Endodermal cell (in vitro differentiated cells): ENCODE measurements at regions not wholly inside any gene's neighbourhood (a gene's known extent, or its start where the extent isn't known, plus 50 kb on each side); places are given as distances from the start of the nearest gene placed in this dataset.

Source experiments
- DNase-seq: peaks from one replicate; pipeline ENCODE4 v3.0.0-alpha.2; 2017
- H3K27ac ChIP-seq: 2 replicates; pipeline ENCODE4 v1.5.1; 2013; ENCODE audit warnings: mild to moderate bottlenecking, low read depth, low read length, moderate library complexity
- H3K27me3 ChIP-seq: 2 replicates; pipeline ENCODE4 v1.6.1; 2013; ENCODE audit warnings: mild to moderate bottlenecking, low read length, moderate library complexity; ENCODE audit not compliant: insufficient read depth, control insufficient read depth, poor library complexity, severe bottlenecking
- H3K36me3 ChIP-seq: 2 replicates; pipeline ENCODE4 v1.7.0; 2013; ENCODE audit warnings: mild to moderate bottlenecking, low read length, moderate library complexity; ENCODE audit not compliant: control insufficient read depth, insufficient read depth
- H3K4me1 ChIP-seq: one replicate; pipeline ENCODE4 v1.7.0; 2013; ENCODE audit warnings: low read length; ENCODE audit not compliant: control insufficient read depth, insufficient read depth
- H3K4me3 ChIP-seq: 2 replicates; pipeline ENCODE4 v1.5.1; 2013; ENCODE audit warnings: mild to moderate bottlenecking, low read length, moderate library complexity
- H3K9ac ChIP-seq: 2 replicates; pipeline ENCODE4 v1.6.1; 2013; ENCODE audit warnings: mild to moderate bottlenecking, low read length, moderate library complexity; ENCODE audit not compliant: poor library complexity, severe bottlenecking; ENCODE audit errors: extremely low read depth
- H3K9me3 ChIP-seq: 2 replicates; pipeline ENCODE4 v1.6.1; 2013; ENCODE audit warnings: mild to moderate bottlenecking, low read length, moderate library complexity; ENCODE audit not compliant: control insufficient read depth
- H3K27ac Mint-ChIP-seq: 2 replicates; pipeline ENCODE4 v1.8.0; 2020; ENCODE audit warnings: mixed read lengths
- H3K27me3 Mint-ChIP-seq: 2 replicates; pipeline ENCODE4 v1.8.0; 2021; ENCODE audit warnings: mild to moderate bottlenecking, mixed read lengths; ENCODE audit not compliant: insufficient read depth
- H3K36me3 Mint-ChIP-seq: 2 replicates; pipeline ENCODE4 v1.8.0; 2020; ENCODE audit warnings: low read depth, mixed read lengths
- H3K4me1 Mint-ChIP-seq: 2 replicates; pipeline ENCODE4 v1.8.0; 2020; ENCODE audit warnings: mixed read lengths
- H3K4me3 Mint-ChIP-seq: 2 replicates; pipeline ENCODE4 v1.8.0; 2020; ENCODE audit warnings: mild to moderate bottlenecking, moderate library complexity, mixed read lengths
- H3K9me3 Mint-ChIP-seq: 2 replicates; pipeline ENCODE4 v1.8.0; 2020; ENCODE audit warnings: mild to moderate bottlenecking, mixed read lengths
- WGBS, 2 experiments: methylation state at CpG; one replicate each; pipeline versions ENCODE4 v1.1.5 to v1.1.7; 2013; ENCODE audit warnings: missing lambda C conversion rate in 2 of 2, mixed read lengths in 1 of 2; ENCODE audit not compliant: insufficient coverage in 1 of 2, insufficient read length in 1 of 2; 5-methylcytosine and 5-hydroxymethylcytosine counted together
- TF ChIP-seq, protein P1 (sequence below): fragments of 200-600 bp; sonication (generic); conservative IDR thresholded peaks from 2 replicates; pipeline ENCODE4 v1.5.0; 2021; ENCODE audit warnings: antibody characterized with exemption, mild to moderate bottlenecking

- no peak overlapping the region for H3K27ac Mint-ChIP-seq
- H3K4me1 ChIP-seq = no peaks in the 10 kb centered on the region
- H3K36me3 Mint-ChIP-seq = no peaks in the 10 kb centered on the region
- H3K4me1 Mint-ChIP-seq = peaks cover 7% of the 10 kb centered on the region
- no peaks in the 10 kb centered on the region for H3K36me3 ChIP-seq
- H3K27ac ChIP-seq = no peak overlapping the region
- no peaks in the 10 kb centered on the region for H3K27me3 Mint-ChIP-seq
- H3K27me3 ChIP-seq = no peaks in the 10 kb centered on the region
- no peak overlapping the region for H3K4me3 Mint-ChIP-seq
- DNase-seq = no peak
- H3K9me3 Mint-ChIP-seq = no peaks in the 10 kb centered on the region
- no peak overlapping the region for H3K4me3 ChIP-seq
- no peak overlapping the region for H3K9ac ChIP-seq
- WGBS, 2 experiments = 87 to 99% methylated on average over 5 to 6 of the region's 6 CpGs
- TF ChIP-seq, protein P1, sequence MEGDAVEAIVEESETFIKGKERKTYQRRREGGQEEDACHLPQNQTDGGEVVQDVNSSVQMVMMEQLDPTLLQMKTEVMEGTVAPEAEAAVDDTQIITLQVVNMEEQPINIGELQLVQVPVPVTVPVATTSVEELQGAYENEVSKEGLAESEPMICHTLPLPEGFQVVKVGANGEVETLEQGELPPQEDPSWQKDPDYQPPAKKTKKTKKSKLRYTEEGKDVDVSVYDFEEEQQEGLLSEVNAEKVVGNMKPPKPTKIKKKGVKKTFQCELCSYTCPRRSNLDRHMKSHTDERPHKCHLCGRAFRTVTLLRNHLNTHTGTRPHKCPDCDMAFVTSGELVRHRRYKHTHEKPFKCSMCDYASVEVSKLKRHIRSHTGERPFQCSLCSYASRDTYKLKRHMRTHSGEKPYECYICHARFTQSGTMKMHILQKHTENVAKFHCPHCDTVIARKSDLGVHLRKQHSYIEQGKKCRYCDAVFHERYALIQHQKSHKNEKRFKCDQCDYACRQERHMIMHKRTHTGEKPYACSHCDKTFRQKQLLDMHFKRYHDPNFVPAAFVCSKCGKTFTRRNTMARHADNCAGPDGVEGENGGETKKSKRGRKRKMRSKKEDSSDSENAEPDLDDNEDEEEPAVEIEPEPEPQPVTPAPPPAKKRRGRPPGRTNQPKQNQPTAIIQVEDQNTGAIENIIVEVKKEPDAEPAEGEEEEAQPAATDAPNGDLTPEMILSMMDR = no peak
- H3K9me3 ChIP-seq = no peaks in the 10 kb centered on the region
Observed at GRCh38 chr4:123520325-123520724, 123.7 kb downstream of the SPRY1 start.

DNA sequence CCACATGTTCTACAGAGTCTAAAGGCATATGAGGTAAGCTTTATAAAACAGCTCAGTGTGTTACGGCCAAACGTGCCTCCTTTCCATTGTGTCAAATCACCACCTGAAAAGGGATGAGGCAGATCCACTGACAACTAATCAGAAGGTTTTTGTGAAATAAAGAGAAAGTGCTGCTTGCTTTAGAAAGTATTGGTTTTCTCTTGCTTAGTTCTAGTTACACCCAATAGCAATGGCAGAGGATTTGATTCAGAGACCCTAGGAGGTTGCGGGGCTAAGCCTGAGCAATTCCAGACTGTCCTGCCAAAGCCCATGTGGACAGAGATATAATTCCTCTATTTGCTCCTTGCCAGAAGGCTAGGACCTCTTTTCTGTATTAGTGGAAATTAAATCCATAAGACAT, 125.5 kb downstream of the SPRY1 start:
- no peak for DNase-seq
- Histone ChIP-seq H3K9me3 (no peaks in the 10 kb centered on the region), H3K9ac (no peak overlapping the region), H3K4me1 (no peaks in the 10 kb centered on the region), H3K36me3 (no peaks in the 10 kb centered on the region), H3K27me3 (no peaks in the 10 kb centered on the region), H3K27ac (no peak overlapping the region), H3K4me3 (no peak overlapping the region)
- Mint-ChIP-seq H3K27me3 (no peaks in the 10 kb centered on the region), H3K27ac (no peak overlapping the region), H3K9me3 (no peaks in the 10 kb centered on the region), H3K4me1 (peaks cover 4% of the 10 kb centered on the region), H3K4me3 (no peak overlapping the region), H3K36me3 (no peaks in the 10 kb centered on the region)
- TF ChIP-seq, protein P1 = no peak
- WGBS, 2 experiments = 79 to 83% methylated on average over 2 to 3 of the region's 3 CpGs

GRCh38 chr4:123522646-123523045, 126.1 kb downstream of the SPRY1 start:
- no peaks in the 10 kb centered on the region for H3K27me3 ChIP-seq
- Mint-ChIP-seq H3K36me3 (no peaks in the 10 kb centered on the region), H3K4me3 (no peak overlapping the region), H3K4me1 (peaks cover 3% of the 10 kb centered on the region), H3K9me3 (no peaks in the 10 kb centered on the region), H3K27me3 (no peaks in the 10 kb centered on the region), H3K27ac (no peak overlapping the region)
- no peak for DNase-seq
- TF ChIP-seq, protein P1 = no peak
- H3K4me1 ChIP-seq = no peaks in the 10 kb centered on the region
- WGBS, 2 experiments = 93 to 96% methylated on average over 3 of the region's 3 CpGs
- H3K9ac ChIP-seq = no peak overlapping the region
- H3K27ac ChIP-seq = no peak overlapping the region
- no peak overlapping the region for H3K4me3 ChIP-seq
- H3K9me3 ChIP-seq = no peaks in the 10 kb centered on the region
- no peaks in the 10 kb centered on the region for H3K36me3 ChIP-seq
